BLaER1 (cell line): ENCODE measurements at regions not wholly inside any gene's neighbourhood (a gene's known extent, or its start where the extent isn't known, plus 50 kb on each side); places are given as distances from the start of the nearest gene placed in this dataset.

Source experiments
- H3K27ac ChIP-seq: shearing (Covaris generic); formaldehyde crosslinking; 2 replicates; pipeline ENCODE4 v1.8.1; 2022
- H3K27me3 ChIP-seq: shearing (Covaris generic); formaldehyde crosslinking; 2 replicates; pipeline ENCODE4 v1.8.1; 2022
- H3K36me3 ChIP-seq: shearing (Covaris generic); formaldehyde crosslinking; 2 replicates; pipeline ENCODE4 v1.8.1; 2022
- H3K4me1 ChIP-seq: shearing (Covaris generic); formaldehyde crosslinking; 2 replicates; pipeline ENCODE4 v1.8.1; 2022
- H3K4me2 ChIP-seq: shearing (Covaris generic); formaldehyde crosslinking; 2 replicates; pipeline ENCODE4 v1.8.1; 2022
- H3K4me3 ChIP-seq: shearing (Covaris generic); formaldehyde crosslinking; 2 replicates; pipeline ENCODE4 v1.8.1; 2022
- H3K9ac ChIP-seq: shearing (Covaris generic); formaldehyde crosslinking; 2 replicates; pipeline ENCODE4 v1.8.1; 2022
- H3K9me3 ChIP-seq: shearing (Covaris generic); formaldehyde crosslinking; 2 replicates; pipeline ENCODE4 v1.8.1; 2022
- H4K20me1 ChIP-seq: shearing (Covaris generic); formaldehyde crosslinking; 2 replicates; pipeline ENCODE4 v1.8.1; 2022
- Cebpa-rat ChIP-seq: shearing (Covaris generic); IDR thresholded peaks from 2 replicates; pipeline ENCODE4 v1.8.1; 2022

DNA sequence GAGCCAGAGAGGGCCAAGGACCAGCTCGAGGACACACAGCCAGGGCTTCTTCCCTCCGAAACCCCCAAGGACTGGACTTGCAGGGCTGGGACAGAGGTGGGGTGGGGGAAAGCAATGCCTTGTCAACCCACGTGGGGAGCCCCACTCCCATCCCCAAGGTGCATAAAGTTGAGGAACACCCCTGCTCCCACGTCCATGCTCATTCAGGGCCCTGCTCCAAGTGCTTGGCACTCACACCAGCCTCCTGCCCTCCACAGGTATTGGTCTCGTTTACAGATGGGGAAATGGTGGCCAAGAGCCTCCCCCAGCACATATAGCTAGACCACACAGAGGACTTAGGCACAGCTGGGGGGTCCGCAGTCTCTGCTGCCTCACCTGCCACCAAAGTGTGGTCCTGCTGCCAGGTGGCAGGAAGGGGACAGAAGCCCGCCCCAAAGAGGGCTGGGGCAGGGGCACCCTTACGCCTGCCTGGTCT, 50.5 kb upstream of the CSPG4 start:
- no peaks in the 10 kb centered on the region for H3K27me3 ChIP-seq
- no peak overlapping the region for H3K4me3 ChIP-seq
- no peaks in the 10 kb centered on the region for H4K20me1 ChIP-seq
- H3K4me1 ChIP-seq: peaks cover 9% of the 10 kb centered on the region
- TF ChIP-seq Cebpa-rat: no peak
- no peaks in the 10 kb centered on the region for H3K36me3 ChIP-seq
- no peak overlapping the region for H3K9ac ChIP-seq
- H3K4me2 ChIP-seq: no peak overlapping the region
- no peaks in the 10 kb centered on the region for H3K9me3 ChIP-seq
- no peak overlapping the region for H3K27ac ChIP-seq
